WTC11 (cell line): ENCODE measurements at regions not wholly inside any gene's neighbourhood (a gene's known extent, or its start where the extent isn't known, plus 50 kb on each side); places are given as distances from the start of the nearest gene placed in this dataset.

Source experiments
- KAT7 ChIP-seq: sonication (generic); formaldehyde crosslinking; IDR thresholded peaks from 2 replicates; pipeline ENCODE4 v1.8.1; 2023; ENCODE audit warnings: missing genetic modification reagents, mild to moderate bottlenecking, borderline replicate concordance
- NFYB ChIP-seq: sonication (generic); formaldehyde crosslinking; conservative IDR thresholded peaks from 2 replicates; pipeline ENCODE4 v1.8.0; 2022; ENCODE audit warnings: low read depth, missing genetic modification reagents
- TCF7 ChIP-seq: sonication (generic); formaldehyde crosslinking; IDR thresholded peaks from 2 replicates; pipeline ENCODE4 v1.8.0; 2022; ENCODE audit warnings: mild to moderate bottlenecking, low read depth, missing genetic modification reagents, moderate library complexity
- TEAD4 ChIP-seq: sonication (generic); formaldehyde crosslinking; IDR thresholded peaks from 2 replicates; pipeline ENCODE4 v1.8.0; 2022; ENCODE audit warnings: mild to moderate bottlenecking, missing genetic modification reagents
- ZNF416 ChIP-seq: fragments of 250-450 bp; sonication (Bioruptor Pico); IDR thresholded peaks from 2 replicates; pipeline ENCODE4 v1.9.0; 2021; ENCODE audit warnings: mild to moderate bottlenecking, inconsistent platforms
- TF ChIP-seq, protein P1 (sequence below): fragments of 200-600 bp; IDR thresholded peaks from 2 replicates; pipeline ENCODE4 v1.8.0; 2022; ENCODE audit warnings: antibody characterized with exemption

DNA sequence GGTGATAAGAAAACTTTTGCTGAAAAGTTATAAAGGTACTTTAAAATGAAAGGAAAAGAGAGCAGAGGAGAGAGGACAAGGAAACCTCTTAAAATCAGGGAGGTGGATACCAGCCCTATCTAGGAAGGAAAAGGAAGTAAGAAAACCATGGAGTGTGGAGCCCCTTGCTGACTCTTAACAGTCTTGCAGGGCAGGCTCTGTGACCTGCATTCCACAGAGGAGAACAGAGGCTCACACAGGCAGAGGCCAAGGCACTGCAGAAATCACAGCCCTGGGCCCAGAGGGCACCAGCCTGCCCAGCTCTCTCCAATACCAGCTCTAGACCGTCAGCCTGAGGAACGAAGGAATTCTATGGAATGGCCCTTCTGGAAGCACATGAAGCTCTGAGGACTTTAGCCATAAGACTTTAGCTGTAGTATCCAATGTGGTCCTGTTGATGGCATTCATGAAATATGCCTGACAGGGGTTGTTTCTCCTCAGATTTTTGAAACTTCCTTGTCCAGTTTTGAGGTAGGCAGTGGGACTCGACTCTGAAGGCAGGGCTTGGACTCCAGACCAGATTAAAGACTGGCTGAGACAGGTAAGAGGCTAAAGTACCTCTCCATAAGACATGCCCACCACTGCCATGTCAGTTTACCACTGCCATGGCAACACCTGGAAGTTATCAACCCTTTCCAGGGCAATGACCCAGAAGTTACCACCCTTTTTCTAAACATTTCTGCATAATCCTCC, 216.3 kb downstream of the ANAPC1 start:
- TF ChIP-seq, protein P1, sequence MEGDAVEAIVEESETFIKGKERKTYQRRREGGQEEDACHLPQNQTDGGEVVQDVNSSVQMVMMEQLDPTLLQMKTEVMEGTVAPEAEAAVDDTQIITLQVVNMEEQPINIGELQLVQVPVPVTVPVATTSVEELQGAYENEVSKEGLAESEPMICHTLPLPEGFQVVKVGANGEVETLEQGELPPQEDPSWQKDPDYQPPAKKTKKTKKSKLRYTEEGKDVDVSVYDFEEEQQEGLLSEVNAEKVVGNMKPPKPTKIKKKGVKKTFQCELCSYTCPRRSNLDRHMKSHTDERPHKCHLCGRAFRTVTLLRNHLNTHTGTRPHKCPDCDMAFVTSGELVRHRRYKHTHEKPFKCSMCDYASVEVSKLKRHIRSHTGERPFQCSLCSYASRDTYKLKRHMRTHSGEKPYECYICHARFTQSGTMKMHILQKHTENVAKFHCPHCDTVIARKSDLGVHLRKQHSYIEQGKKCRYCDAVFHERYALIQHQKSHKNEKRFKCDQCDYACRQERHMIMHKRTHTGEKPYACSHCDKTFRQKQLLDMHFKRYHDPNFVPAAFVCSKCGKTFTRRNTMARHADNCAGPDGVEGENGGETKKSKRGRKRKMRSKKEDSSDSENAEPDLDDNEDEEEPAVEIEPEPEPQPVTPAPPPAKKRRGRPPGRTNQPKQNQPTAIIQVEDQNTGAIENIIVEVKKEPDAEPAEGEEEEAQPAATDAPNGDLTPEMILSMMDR, result no peak
- TF ChIP-seq NFYB (CRISPR knock-in tag), result no peak
- no peak for TF ChIP-seq TCF7 (CRISPR knock-in tag)
- no peak for TF ChIP-seq KAT7 (CRISPR knock-in tag)
- no peak for TF ChIP-seq TEAD4 (CRISPR knock-in tag)
- TF ChIP-seq ZNF416, result no peak
